ENCODE measurements at regions not wholly inside any gene's neighbourhood (a gene's known extent, or its start where the extent isn't known, plus 50 kb on each side); places are given as distances from the start of the nearest gene placed in this dataset.

DNA sequence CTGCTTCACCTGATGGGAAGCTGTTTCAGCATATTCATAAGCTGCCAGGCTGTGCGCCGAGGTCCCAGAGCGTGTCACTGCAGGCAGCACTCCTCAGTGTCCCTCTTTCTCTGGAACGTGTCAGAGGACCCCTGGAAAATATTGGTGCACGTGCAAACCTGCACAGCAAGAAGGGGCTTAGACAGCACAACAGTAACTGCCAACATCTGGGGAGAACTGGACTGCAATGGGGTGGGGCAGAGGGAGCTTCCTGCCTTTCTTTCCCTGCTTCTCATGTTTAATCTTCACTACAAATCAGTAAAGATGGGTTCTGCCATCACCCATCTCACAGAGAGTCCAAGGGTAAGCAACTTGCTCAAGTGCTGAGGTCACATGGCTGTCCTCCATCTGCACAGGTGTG, 86.5 kb upstream of the GPR26 start:
- no peak overlapping the region for H3K4me3 ChIP-seq (ENCODE audit: severe bottlenecking)
- H3K27ac ChIP-seq (ENCODE audit: poor library complexity, severe bottlenecking), result no peak overlapping the region
- ATAC-seq (ENCODE audit: low read depth), result no peak
- H3K9me3 ChIP-seq (ENCODE audit: severe bottlenecking), result no peaks in the 10 kb centered on the region
- TF ChIP-seq, protein P1, sequence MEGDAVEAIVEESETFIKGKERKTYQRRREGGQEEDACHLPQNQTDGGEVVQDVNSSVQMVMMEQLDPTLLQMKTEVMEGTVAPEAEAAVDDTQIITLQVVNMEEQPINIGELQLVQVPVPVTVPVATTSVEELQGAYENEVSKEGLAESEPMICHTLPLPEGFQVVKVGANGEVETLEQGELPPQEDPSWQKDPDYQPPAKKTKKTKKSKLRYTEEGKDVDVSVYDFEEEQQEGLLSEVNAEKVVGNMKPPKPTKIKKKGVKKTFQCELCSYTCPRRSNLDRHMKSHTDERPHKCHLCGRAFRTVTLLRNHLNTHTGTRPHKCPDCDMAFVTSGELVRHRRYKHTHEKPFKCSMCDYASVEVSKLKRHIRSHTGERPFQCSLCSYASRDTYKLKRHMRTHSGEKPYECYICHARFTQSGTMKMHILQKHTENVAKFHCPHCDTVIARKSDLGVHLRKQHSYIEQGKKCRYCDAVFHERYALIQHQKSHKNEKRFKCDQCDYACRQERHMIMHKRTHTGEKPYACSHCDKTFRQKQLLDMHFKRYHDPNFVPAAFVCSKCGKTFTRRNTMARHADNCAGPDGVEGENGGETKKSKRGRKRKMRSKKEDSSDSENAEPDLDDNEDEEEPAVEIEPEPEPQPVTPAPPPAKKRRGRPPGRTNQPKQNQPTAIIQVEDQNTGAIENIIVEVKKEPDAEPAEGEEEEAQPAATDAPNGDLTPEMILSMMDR (IDR thresholded peaks at IDR 0.05; ENCODE audit: poor library complexity, severe bottlenecking), result no peak
- no peak for DNase-seq (ENCODE audit: low spot score)
- H3K36me3 ChIP-seq (ENCODE audit: low read depth), result no peaks in the 10 kb centered on the region
- H3K4me1 ChIP-seq (ENCODE audit: insufficient read depth, poor library complexity, severe bottlenecking), result no peaks in the 10 kb centered on the region
- H3K27me3 ChIP-seq (ENCODE audit: insufficient read depth, poor library complexity, severe bottlenecking), result peaks cover 26% of the 10 kb centered on the region

DNA sequence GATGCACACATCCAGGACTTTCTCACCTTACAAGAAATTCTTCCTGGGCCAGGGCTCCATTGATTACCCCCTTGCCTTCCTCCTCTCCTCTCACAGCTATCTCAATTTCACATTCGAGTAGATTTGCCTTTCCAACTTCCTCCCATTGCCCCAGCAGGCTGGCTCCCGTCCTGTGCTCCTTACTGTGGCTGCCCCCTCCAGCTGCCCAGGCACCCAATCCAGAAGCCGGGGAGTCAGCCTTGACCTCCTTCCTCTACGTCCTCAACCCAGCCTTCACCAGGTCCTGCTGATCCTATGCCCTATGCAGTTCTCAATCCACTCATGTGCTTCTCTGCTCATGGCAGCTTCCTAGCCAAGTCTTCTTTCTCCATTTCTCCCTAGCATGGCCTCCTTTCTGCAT, 85.7 kb upstream of the GPR26 start:
- no peak for DNase-seq (ENCODE audit: low spot score)
- H3K9me3 ChIP-seq (ENCODE audit: severe bottlenecking), result no peaks in the 10 kb centered on the region
- TF ChIP-seq, protein P1 (IDR thresholded peaks at IDR 0.05; ENCODE audit: poor library complexity, severe bottlenecking), result no peak
- no peak overlapping the region for H3K4me3 ChIP-seq (ENCODE audit: severe bottlenecking)
- ATAC-seq (ENCODE audit: low read depth), result no peak
- no peaks in the 10 kb centered on the region for H3K4me1 ChIP-seq (ENCODE audit: insufficient read depth, poor library complexity, severe bottlenecking)
- no peaks in the 10 kb centered on the region for H3K36me3 ChIP-seq (ENCODE audit: low read depth)
- H3K27ac ChIP-seq (ENCODE audit: poor library complexity, severe bottlenecking), result no peak overlapping the region
- H3K27me3 ChIP-seq (ENCODE audit: insufficient read depth, poor library complexity, severe bottlenecking), result peaks cover 26% of the 10 kb centered on the region

DNA sequence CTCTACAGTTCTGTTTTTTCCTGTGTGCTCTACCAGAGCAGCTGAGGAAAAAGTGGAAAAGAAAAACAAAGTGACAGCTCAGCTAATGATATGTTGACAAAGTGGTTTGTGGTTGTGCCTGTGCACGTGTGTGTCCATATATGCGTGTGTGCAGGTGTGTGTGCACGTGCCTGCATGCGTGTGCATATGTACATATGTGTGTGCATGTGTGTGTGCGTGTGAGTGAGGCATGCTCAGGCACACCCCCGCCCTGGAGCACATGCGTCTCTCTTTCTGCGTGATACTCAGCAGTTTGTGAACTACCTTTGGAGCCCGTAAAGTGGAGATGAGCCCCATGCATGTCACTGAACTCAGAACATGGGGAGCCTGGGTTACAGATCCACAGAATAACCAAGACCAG, 84.5 kb upstream of the GPR26 start:
- peaks cover 26% of the 10 kb centered on the region for H3K27me3 ChIP-seq (ENCODE audit: insufficient read depth, poor library complexity, severe bottlenecking)
- no peak for ATAC-seq (ENCODE audit: low read depth)
- TF ChIP-seq, protein P1 (IDR thresholded peaks at IDR 0.05; ENCODE audit: poor library complexity, severe bottlenecking), result no peak
- H3K4me1 ChIP-seq (ENCODE audit: insufficient read depth, poor library complexity, severe bottlenecking), result no peaks in the 10 kb centered on the region
- no peak for DNase-seq (ENCODE audit: low spot score)
- H3K27ac ChIP-seq (ENCODE audit: poor library complexity, severe bottlenecking), result no peak overlapping the region
- H3K4me3 ChIP-seq (ENCODE audit: severe bottlenecking), result no peak overlapping the region
- H3K9me3 ChIP-seq (ENCODE audit: severe bottlenecking), result no peaks in the 10 kb centered on the region
- no peaks in the 10 kb centered on the region for H3K36me3 ChIP-seq (ENCODE audit: low read depth)

DNA sequence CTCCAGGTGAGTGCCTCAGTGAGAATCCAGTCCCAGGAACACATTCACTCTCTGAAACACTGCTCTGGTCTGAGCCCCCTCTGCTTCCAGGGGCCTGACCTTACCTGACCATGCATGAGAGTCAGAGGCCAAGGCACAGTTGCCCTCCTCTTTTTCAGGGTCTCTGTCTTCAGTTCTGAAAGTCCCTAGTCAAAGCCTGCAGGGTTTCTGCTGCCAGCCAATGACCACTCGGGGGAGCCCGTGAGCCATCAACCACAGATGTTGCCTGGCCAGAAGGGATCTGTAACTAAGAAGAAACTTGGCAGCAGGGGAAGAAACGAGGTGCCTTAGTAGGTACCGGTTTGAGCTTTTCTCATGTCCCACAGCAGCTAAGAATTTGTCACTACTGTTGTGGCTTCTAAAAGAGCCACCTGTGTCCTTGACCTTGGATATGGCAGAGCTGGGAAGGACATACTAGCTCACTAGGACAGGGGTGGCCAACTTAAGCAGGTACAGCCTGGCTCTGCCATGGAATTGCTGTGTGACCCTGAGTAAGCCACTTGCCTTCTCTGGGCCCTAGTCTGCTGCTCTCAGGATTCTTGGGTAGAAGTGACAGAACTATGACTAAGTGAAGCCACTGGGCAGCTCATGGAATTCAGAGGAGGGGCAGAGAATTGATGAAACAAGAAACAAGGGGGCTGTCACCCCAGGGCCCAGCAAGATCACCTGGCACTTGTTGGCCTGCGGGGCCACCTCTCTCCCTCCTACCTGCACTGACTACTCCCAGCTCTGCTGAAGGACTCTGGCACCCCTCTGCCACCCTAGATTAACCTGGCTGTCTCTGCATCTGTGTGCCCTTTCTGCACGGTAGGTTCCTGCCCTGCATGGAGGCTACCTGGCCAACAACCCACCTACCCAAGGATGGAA, 83.8 kb upstream of the GPR26 start:
- DNase-seq (ENCODE audit: low spot score) (no peak), ATAC-seq (ENCODE audit: low read depth) (peak; percentile 72)
- H3K27me3 ChIP-seq (ENCODE audit: insufficient read depth, poor library complexity, severe bottlenecking), result peaks cover 26% of the 10 kb centered on the region
- no peaks in the 10 kb centered on the region for H3K4me1 ChIP-seq (ENCODE audit: insufficient read depth, poor library complexity, severe bottlenecking)
- TF ChIP-seq, protein P1 (IDR thresholded peaks at IDR 0.05; ENCODE audit: poor library complexity, severe bottlenecking), result peak; percentile 88
- H3K27ac ChIP-seq (ENCODE audit: poor library complexity, severe bottlenecking), result no peak overlapping the region
- H3K36me3 ChIP-seq (ENCODE audit: low read depth), result no peaks in the 10 kb centered on the region
- H3K9me3 ChIP-seq (ENCODE audit: severe bottlenecking), result no peaks in the 10 kb centered on the region
- no peak overlapping the region for H3K4me3 ChIP-seq (ENCODE audit: severe bottlenecking)
